GM12864 (cell line): ENCODE measurements at regions not wholly inside any gene's neighbourhood (a gene's known extent, or its start where the extent isn't known, plus 50 kb on each side); places are given as distances from the start of the nearest gene placed in this dataset.

Experiments used
- DNase-seq: peaks from one replicate; pipeline ENCODE4 v3.0.0-alpha.2; 2011; ENCODE audit warnings: low read depth
- H3K4me3 ChIP-seq: 2 replicates; pipeline ENCODE4 v1.5.1; 2011; ENCODE audit warnings: mild to moderate bottlenecking, low read depth, low read length, control low read depth
- CTCF ChIP-seq: IDR thresholded peaks from 2 replicates; pipeline ENCODE4 v1.5.1; 2011; ENCODE audit warnings: low read depth, mild to moderate bottlenecking, moderate library complexity, low read length, control low read depth, inconsistent platforms; ENCODE audit errors: missing control alignments

- no peak for DNase-seq
- H3K4me3 ChIP-seq: no peak overlapping the region
- no peak for TF ChIP-seq CTCF
Measured at GRCh38 chr21:27192281-27192949, 225.5 kb upstream of the ADAMTS5 start.

- no peak overlapping the region for H3K4me3 ChIP-seq
- TF ChIP-seq CTCF: no peak
- no peak for DNase-seq
Measured at GRCh38 chr21:27190601-27191000, 223.7 kb upstream of the ADAMTS5 start.

GRCh38 chr21:27189870-27190269, 223.0 kb upstream of the ADAMTS5 start:
- H3K4me3 ChIP-seq: no peak overlapping the region
- no peak for DNase-seq
- no peak for TF ChIP-seq CTCF

- no peak for DNase-seq
- H3K4me3 ChIP-seq: no peak overlapping the region
- TF ChIP-seq CTCF: no peak
Measured at GRCh38 chr21:27173053-27173452, 206.2 kb upstream of the ADAMTS5 start.

- TF ChIP-seq CTCF: no peak
- H3K4me3 ChIP-seq: no peak overlapping the region
- DNase-seq: no peak
Measured at GRCh38 chr21:27171707-27172106, 204.8 kb upstream of the ADAMTS5 start.

GRCh38 chr21:27168084-27168483, 201.2 kb upstream of the ADAMTS5 start:
- no peak overlapping the region for H3K4me3 ChIP-seq
- no peak for DNase-seq
- no peak for TF ChIP-seq CTCF
